ENCODE measurements at regions not wholly inside any gene's neighbourhood (a gene's known extent, or its start where the extent isn't known, plus 50 kb on each side); places are given as distances from the start of the nearest gene placed in this dataset.

GRCh38 chr14:26835979-26836570, 238.2 kb upstream of the NOVA1 start:
- Histone ChIP-seq H3K36me3 (ENCODE audit: control insufficient read depth, insufficient read depth, low read length) (no peaks in the 10 kb centered on the region), H3K4me1 (ENCODE audit: control insufficient read depth, insufficient read depth, low read length) (peaks cover 2% of the 10 kb centered on the region), H3K4me3 (ENCODE audit: low read depth, low read length) (no peak overlapping the region), H3K9ac (ENCODE audit: low read depth, low read length) (no peak overlapping the region), H3K9me3 (ENCODE audit: control insufficient read depth, insufficient read depth, low read length) (no peaks in the 10 kb centered on the region), H3K27me3 (ENCODE audit: control insufficient read depth, insufficient read depth, low read length) (no peaks in the 10 kb centered on the region)

GRCh38 chr14:26839481-26839880, 241.6 kb upstream of the NOVA1 start:
- H3K9ac ChIP-seq (ENCODE audit: low read depth, low read length): no peak overlapping the region
- H3K27me3 ChIP-seq (ENCODE audit: control insufficient read depth, insufficient read depth, low read length): no peaks in the 10 kb centered on the region
- H3K4me3 ChIP-seq (ENCODE audit: low read depth, low read length): no peak overlapping the region
- H3K4me1 ChIP-seq (ENCODE audit: control insufficient read depth, insufficient read depth, low read length): peaks cover 3% of the 10 kb centered on the region
- H3K9me3 ChIP-seq (ENCODE audit: control insufficient read depth, insufficient read depth, low read length): no peaks in the 10 kb centered on the region
- H3K36me3 ChIP-seq (ENCODE audit: control insufficient read depth, insufficient read depth, low read length): no peaks in the 10 kb centered on the region

- Histone ChIP-seq H3K4me3 (ENCODE audit: low read depth, low read length) (no peak overlapping the region), H3K9ac (ENCODE audit: low read depth, low read length) (no peak overlapping the region), H3K36me3 (ENCODE audit: control insufficient read depth, insufficient read depth, low read length) (no peaks in the 10 kb centered on the region), H3K27me3 (ENCODE audit: control insufficient read depth, insufficient read depth, low read length) (no peaks in the 10 kb centered on the region), H3K9me3 (ENCODE audit: control insufficient read depth, insufficient read depth, low read length) (no peaks in the 10 kb centered on the region), H3K4me1 (ENCODE audit: control insufficient read depth, insufficient read depth, low read length) (peaks cover 3% of the 10 kb centered on the region)
These were observed 243.5 kb upstream of the NOVA1 start for GRCh38 chr14:26841326-26841725.

- Histone ChIP-seq H3K4me1 (ENCODE audit: control insufficient read depth, insufficient read depth, low read length) (peaks cover 3% of the 10 kb centered on the region), H3K4me3 (ENCODE audit: low read depth, low read length) (no peak overlapping the region), H3K36me3 (ENCODE audit: control insufficient read depth, insufficient read depth, low read length) (no peaks in the 10 kb centered on the region), H3K9ac (ENCODE audit: low read depth, low read length) (no peak overlapping the region), H3K9me3 (ENCODE audit: control insufficient read depth, insufficient read depth, low read length) (no peaks in the 10 kb centered on the region), H3K27me3 (ENCODE audit: control insufficient read depth, insufficient read depth, low read length) (no peaks in the 10 kb centered on the region)
These were observed 244.3 kb upstream of the NOVA1 start for GRCh38 chr14:26841920-26842741.

GRCh38 chr14:26845151-26845818, 247.5 kb upstream of the NOVA1 start:
- Histone ChIP-seq H3K27me3 (ENCODE audit: control insufficient read depth, insufficient read depth, low read length) (no peaks in the 10 kb centered on the region), H3K9ac (ENCODE audit: low read depth, low read length) (no peak overlapping the region), H3K4me3 (ENCODE audit: low read depth, low read length) (no peak overlapping the region), H3K4me1 (ENCODE audit: control insufficient read depth, insufficient read depth, low read length) (peaks cover 3% of the 10 kb centered on the region), H3K9me3 (ENCODE audit: control insufficient read depth, insufficient read depth, low read length) (no peaks in the 10 kb centered on the region), H3K36me3 (ENCODE audit: control insufficient read depth, insufficient read depth, low read length) (no peaks in the 10 kb centered on the region)

- Histone ChIP-seq H3K9ac (ENCODE audit: low read depth, low read length) (no peak overlapping the region), H3K9me3 (ENCODE audit: control insufficient read depth, insufficient read depth, low read length) (no peaks in the 10 kb centered on the region), H3K4me1 (ENCODE audit: control insufficient read depth, insufficient read depth, low read length) (no peaks in the 10 kb centered on the region), H3K27me3 (ENCODE audit: control insufficient read depth, insufficient read depth, low read length) (no peaks in the 10 kb centered on the region), H3K4me3 (ENCODE audit: low read depth, low read length) (no peak overlapping the region), H3K36me3 (ENCODE audit: control insufficient read depth, insufficient read depth, low read length) (no peaks in the 10 kb centered on the region)
These were observed 248.6 kb upstream of the NOVA1 start for GRCh38 chr14:26846388-26846787.

- Histone ChIP-seq H3K9me3 (ENCODE audit: control insufficient read depth, insufficient read depth, low read length) (no peaks in the 10 kb centered on the region), H3K4me1 (ENCODE audit: control insufficient read depth, insufficient read depth, low read length) (no peaks in the 10 kb centered on the region), H3K4me3 (ENCODE audit: low read depth, low read length) (no peak overlapping the region), H3K27me3 (ENCODE audit: control insufficient read depth, insufficient read depth, low read length) (no peaks in the 10 kb centered on the region), H3K36me3 (ENCODE audit: control insufficient read depth, insufficient read depth, low read length) (no peaks in the 10 kb centered on the region), H3K9ac (ENCODE audit: low read depth, low read length) (no peak overlapping the region)
These were observed 251.7 kb upstream of the NOVA1 start for GRCh38 chr14:26849514-26849913.

- H3K4me1 ChIP-seq (ENCODE audit: control insufficient read depth, insufficient read depth, low read length): no peaks in the 10 kb centered on the region
- no peak overlapping the region for H3K9ac ChIP-seq (ENCODE audit: low read depth, low read length)
- H3K36me3 ChIP-seq (ENCODE audit: control insufficient read depth, insufficient read depth, low read length): no peaks in the 10 kb centered on the region
- H3K9me3 ChIP-seq (ENCODE audit: control insufficient read depth, insufficient read depth, low read length): no peaks in the 10 kb centered on the region
- H3K4me3 ChIP-seq (ENCODE audit: low read depth, low read length): no peak overlapping the region
- no peaks in the 10 kb centered on the region for H3K27me3 ChIP-seq (ENCODE audit: control insufficient read depth, insufficient read depth, low read length)
These were observed 254.0 kb upstream of the NOVA1 start for GRCh38 chr14:26851793-26852192.

GRCh38 chr14:26855077-26855753, 257.4 kb upstream of the NOVA1 start:
- Histone ChIP-seq H3K36me3 (ENCODE audit: control insufficient read depth, insufficient read depth, low read length) (no peaks in the 10 kb centered on the region), H3K4me1 (ENCODE audit: control insufficient read depth, insufficient read depth, low read length) (no peaks in the 10 kb centered on the region), H3K27me3 (ENCODE audit: control insufficient read depth, insufficient read depth, low read length) (no peaks in the 10 kb centered on the region), H3K9me3 (ENCODE audit: control insufficient read depth, insufficient read depth, low read length) (no peaks in the 10 kb centered on the region), H3K9ac (ENCODE audit: low read depth, low read length) (no peak overlapping the region), H3K4me3 (ENCODE audit: low read depth, low read length) (no peak overlapping the region)

GRCh38 chr14:26856876-26857518, 259.2 kb upstream of the NOVA1 start:
- no peak overlapping the region for H3K9ac ChIP-seq (ENCODE audit: low read depth, low read length)
- H3K9me3 ChIP-seq (ENCODE audit: control insufficient read depth, insufficient read depth, low read length): no peaks in the 10 kb centered on the region
- H3K4me1 ChIP-seq (ENCODE audit: control insufficient read depth, insufficient read depth, low read length): no peaks in the 10 kb centered on the region
- H3K36me3 ChIP-seq (ENCODE audit: control insufficient read depth, insufficient read depth, low read length): no peaks in the 10 kb centered on the region
- H3K4me3 ChIP-seq (ENCODE audit: low read depth, low read length): no peak overlapping the region
- H3K27me3 ChIP-seq (ENCODE audit: control insufficient read depth, insufficient read depth, low read length): no peaks in the 10 kb centered on the region

GRCh38 chr14:26859483-26859882, 261.6 kb upstream of the NOVA1 start:
- Histone ChIP-seq H3K4me3 (ENCODE audit: low read depth, low read length) (no peak overlapping the region), H3K36me3 (ENCODE audit: control insufficient read depth, insufficient read depth, low read length) (no peaks in the 10 kb centered on the region), H3K27me3 (ENCODE audit: control insufficient read depth, insufficient read depth, low read length) (no peaks in the 10 kb centered on the region), H3K9ac (ENCODE audit: low read depth, low read length) (no peak overlapping the region), H3K4me1 (ENCODE audit: control insufficient read depth, insufficient read depth, low read length) (no peaks in the 10 kb centered on the region), H3K9me3 (ENCODE audit: control insufficient read depth, insufficient read depth, low read length) (no peaks in the 10 kb centered on the region)
